AG04449 (cell line): ENCODE measurements at regions not wholly inside any gene's neighbourhood (a gene's known extent, or its start where the extent isn't known, plus 50 kb on each side); places are given as distances from the start of the nearest gene placed in this dataset.

Experiments used
- CTCF ChIA-PET: fragments of 350-600 bp; formaldehyde crosslinking; extraction: SDS; loops from one replicate; lab custom pipeline; 2021; ENCODE audit warnings: antibody characterized with exemption; lab: Yijun Ruan, JAX
- POLR2A ChIA-PET: fragments of 400-600, 350-600 bp; formaldehyde crosslinking; extraction: SDS; loops from one replicate; lab custom pipeline; 2020; ENCODE audit warnings: antibody characterized with exemption, inconsistent platforms; lab: Yijun Ruan, JAX
- DNase-seq: peaks from one replicate; pipeline ENCODE4 v3.0.0-alpha.2; 2010; ENCODE audit warnings: low read depth, low spot score
- H3K4me3 ChIP-seq: 2 replicates; pipeline ENCODE4 v1.5.1; 2011; ENCODE audit warnings: low read depth, mild to moderate bottlenecking, control low read depth, low read length
- CTCF ChIP-seq: IDR thresholded peaks from one replicate; pipeline ENCODE4 v1.5.1; 2011; ENCODE audit warnings: mild to moderate bottlenecking, moderate library complexity, low read length, control low read depth, inconsistent platforms; ENCODE audit not compliant: insufficient read depth; ENCODE audit errors: missing control alignments

- no peak for DNase-seq
- ChIA-PET CTCF (no interaction called here), POLR2A (no interaction called here)
- no peak overlapping the region for H3K4me3 ChIP-seq
- TF ChIP-seq CTCF = no peak
These were observed 745.3 kb downstream of the SATB2 start for GRCh38 chr2:198712485-198712884.

GRCh38 chr2:198711484-198711883, 746.3 kb downstream of the SATB2 start:
- no peak for TF ChIP-seq CTCF
- no peak for DNase-seq
- H3K4me3 ChIP-seq = no peak overlapping the region
- ChIA-PET POLR2A (no interaction called here), CTCF (no interaction called here)

- ChIA-PET CTCF (no interaction called here), POLR2A (no interaction called here)
- DNase-seq = no peak
- H3K4me3 ChIP-seq = no peak overlapping the region
- TF ChIP-seq CTCF = no peak
These were observed 747.2 kb downstream of the SATB2 start for GRCh38 chr2:198710562-198710961.

GRCh38 chr2:198706476-198707082, 751.2 kb downstream of the SATB2 start:
- CTCF ChIA-PET = interaction anchor here (1.1 to 1.3 kb wide), 2 partner anchors 22 to 49 kb away, joined by 3 read pairs; no protein-coding TSS in a partner anchor
- POLR2A ChIA-PET = no interaction called here
- no peak for TF ChIP-seq CTCF
- no peak for DNase-seq
- no peak overlapping the region for H3K4me3 ChIP-seq

GRCh38 chr2:198703281-198703680, 754.5 kb downstream of the SATB2 start:
- no peak for TF ChIP-seq CTCF
- CTCF ChIA-PET = no interaction called here
- H3K4me3 ChIP-seq = no peak overlapping the region
- DNase-seq = no peak
- POLR2A ChIA-PET = no interaction called here

GRCh38 chr2:198702796-198703195, 754.9 kb downstream of the SATB2 start:
- no peak for DNase-seq
- ChIA-PET CTCF (no interaction called here), POLR2A (no interaction called here)
- TF ChIP-seq CTCF = no peak
- no peak overlapping the region for H3K4me3 ChIP-seq
